Ureter (tissue), 1 donor: ENCODE measurements at regions not wholly inside any gene's neighbourhood (a gene's known extent, or its start where the extent isn't known, plus 50 kb on each side); places are given as distances from the start of the nearest gene placed in this dataset.
"Not testable (repeated sequence)": the region's sequence is repeated elsewhere in the genome, so short reads cannot be mapped to it uniquely, and the experiment has no call there.

Experiments used
- DNase-seq: peaks from one replicate; pipeline ENCODE4 v3.0.0-alpha.2; 2020; ENCODE audit warnings: low spot score
- donor health status: DM: yes; HTN: yes; CAD: no.

- no peak for DNase-seq
These were observed 72.7 kb upstream of the NALF2 start for GRCh38 chrX:69431420-69431819.

GRCh38 chrX:69430785-69431184 lies 73.3 kb upstream of the NALF2 start:
- DNase-seq, result no peak

GRCh38 chrX:69429339-69430015 lies 74.6 kb upstream of the NALF2 start:
- no peak for DNase-seq

- DNase-seq, result no peak
These were observed 75.9 kb upstream of the NALF2 start for GRCh38 chrX:69428216-69428615.

- DNase-seq, result no peak
These were observed 79.2 kb upstream of the NALF2 start for GRCh38 chrX:69424910-69425309.

GRCh38 chrX:69424161-69424560 lies 80.0 kb upstream of the NALF2 start:
- no peak for DNase-seq

GRCh38 chrX:69422208-69422607 lies 81.9 kb upstream of the NALF2 start:
- DNase-seq, result not testable (repeated sequence)

GRCh38 chrX:69415698-69416097 lies 88.4 kb upstream of the NALF2 start:
- DNase-seq, result no peak

GRCh38 chrX:69412661-69413060 lies 91.5 kb upstream of the NALF2 start:
- no peak for DNase-seq

- no peak for DNase-seq
These were observed 105.2 kb upstream of the NALF2 start for GRCh38 chrX:69398881-69399280.

- DNase-seq, result no peak
These were observed 107.2 kb upstream of the NALF2 start for GRCh38 chrX:69396916-69397315.

- DNase-seq, result no peak
These were observed 108.8 kb upstream of the NALF2 start for GRCh38 chrX:69395306-69395705.

GRCh38 chrX:69389101-69389501 lies 115.0 kb upstream of the NALF2 start:
- DNase-seq, result no peak

GRCh38 chrX:69388526-69388925 lies 115.6 kb upstream of the NALF2 start:
- DNase-seq, result no peak

- DNase-seq, result no peak
These were observed 116.3 kb upstream of the NALF2 start for GRCh38 chrX:69387567-69388487.

GRCh38 chrX:69386681-69387080 lies 117.4 kb upstream of the NALF2 start:
- DNase-seq, result no peak

- no peak for DNase-seq
These were observed 124.7 kb upstream of the NALF2 start for GRCh38 chrX:69379412-69379811.

- DNase-seq, result no peak
These were observed 129.6 kb upstream of the NALF2 start for GRCh38 chrX:69374569-69374968.

GRCh38 chrX:69372435-69372834 lies 131.7 kb upstream of the NALF2 start:
- no peak for DNase-seq

GRCh38 chrX:69371159-69371558 lies 133.0 kb upstream of the NALF2 start:
- DNase-seq, result no peak

- no peak for DNase-seq
These were observed 134.1 kb upstream of the NALF2 start for GRCh38 chrX:69369999-69370398.

- DNase-seq, result no peak
These were observed 137.9 kb upstream of the NALF2 start for GRCh38 chrX:69366183-69366582.

- DNase-seq, result no peak
These were observed 138.4 kb upstream of the NALF2 start for GRCh38 chrX:69365755-69366154.
